ENCODE measurements at regions not wholly inside any gene's neighbourhood (a gene's known extent, or its start where the extent isn't known, plus 50 kb on each side); places are given as distances from the start of the nearest gene placed in this dataset.

- H3K4me3 ChIP-seq (ENCODE audit: low read depth, low read length) = no peak overlapping the region
- no peak for TF ChIP-seq CTCF (IDR thresholded peaks at IDR 0.05; ENCODE audit: low read depth, low read length, missing control alignments)
- in situ Hi-C loops (cut with HindIII; ENCODE audit: low sequenced_read_pairs) = no loop called here
- DNase-seq (ENCODE audit: low read depth) = peak; percentile 82
Measured at GRCh38 chr5:103624035-103624480, 61.5 kb upstream of the NUDT12 start.

- DNase-seq (ENCODE audit: low read depth) = no peak
- TF ChIP-seq CTCF (IDR thresholded peaks at IDR 0.05; ENCODE audit: low read depth, low read length, missing control alignments) = no peak
- in situ Hi-C loops (cut with HindIII; ENCODE audit: low sequenced_read_pairs) = no loop called here
- no peak overlapping the region for H3K4me3 ChIP-seq (ENCODE audit: low read depth, low read length)
Measured at GRCh38 chr5:103623425-103623824, 60.8 kb upstream of the NUDT12 start.

DNA sequence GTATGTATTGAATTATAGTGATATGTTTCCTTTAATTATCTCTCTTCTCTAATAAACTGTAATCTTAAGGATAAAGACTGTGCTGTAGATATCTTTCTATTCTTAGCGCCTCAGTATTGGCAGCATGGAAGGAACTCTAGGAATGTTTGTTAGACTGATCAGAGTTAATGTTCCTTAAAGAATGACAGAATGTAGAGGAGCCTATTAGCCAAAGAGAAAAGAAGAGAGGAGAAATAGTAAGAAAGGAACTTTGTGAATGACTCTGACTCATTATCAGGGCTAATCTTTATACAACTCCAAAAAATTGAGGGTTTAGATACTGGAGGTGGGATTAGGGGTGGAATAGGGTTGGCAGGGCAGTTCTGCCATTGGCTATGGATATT lies 59.0 kb upstream of the NUDT12 start:
- TF ChIP-seq CTCF (IDR thresholded peaks at IDR 0.05; ENCODE audit: low read depth, low read length, missing control alignments) = no peak
- no peak overlapping the region for H3K4me3 ChIP-seq (ENCODE audit: low read depth, low read length)
- in situ Hi-C loops (cut with HindIII; ENCODE audit: low sequenced_read_pairs) = no loop called here
- DNase-seq (ENCODE audit: low read depth) = no peak

- in situ Hi-C loops (cut with HindIII; ENCODE audit: low sequenced_read_pairs) = no loop called here
- H3K4me3 ChIP-seq (ENCODE audit: low read depth, low read length) = no peak overlapping the region
- DNase-seq (ENCODE audit: low read depth) = no peak
- TF ChIP-seq CTCF (IDR thresholded peaks at IDR 0.05; ENCODE audit: low read depth, low read length, missing control alignments) = no peak
Measured at GRCh38 chr5:103620851-103621547, 58.4 kb upstream of the NUDT12 start.

GRCh38 chr5:103617913-103618312 lies 55.3 kb upstream of the NUDT12 start:
- TF ChIP-seq CTCF (IDR thresholded peaks at IDR 0.05; ENCODE audit: low read depth, low read length, missing control alignments) = no peak
- no peak for DNase-seq (ENCODE audit: low read depth)
- H3K4me3 ChIP-seq (ENCODE audit: low read depth, low read length) = no peak overlapping the region
- in situ Hi-C loops (cut with HindIII; ENCODE audit: low sequenced_read_pairs) = no loop called here

DNA sequence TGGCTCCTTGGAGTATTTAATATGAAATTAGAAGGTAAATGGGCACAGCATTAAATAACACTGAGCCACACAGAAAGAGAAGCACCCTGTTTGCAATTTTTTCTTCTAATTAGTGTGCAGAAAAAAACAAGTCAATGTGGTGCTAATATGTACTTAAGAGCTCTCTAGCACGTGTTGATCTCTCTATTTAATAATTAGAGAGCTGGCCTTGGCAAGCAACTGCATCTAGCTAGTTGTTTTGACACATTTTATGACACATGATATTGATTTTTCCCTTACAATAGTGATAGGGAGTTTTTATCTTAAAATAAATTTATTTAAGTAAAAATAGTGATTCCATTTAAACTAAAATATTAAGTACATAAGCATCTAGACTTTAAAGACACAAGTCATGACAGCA lies 54.5 kb upstream of the NUDT12 start:
- TF ChIP-seq CTCF (IDR thresholded peaks at IDR 0.05; ENCODE audit: low read depth, low read length, missing control alignments) = no peak
- no peak for DNase-seq (ENCODE audit: low read depth)
- no peak overlapping the region for H3K4me3 ChIP-seq (ENCODE audit: low read depth, low read length)
- in situ Hi-C loops (cut with HindIII; ENCODE audit: low sequenced_read_pairs) = no loop called here
